MM.1S (cell line): ENCODE measurements at regions not wholly inside any gene's neighbourhood (a gene's known extent, or its start where the extent isn't known, plus 50 kb on each side); places are given as distances from the start of the nearest gene placed in this dataset.

ENCODE experiments used
- DNase-seq: peaks from one replicate; pipeline ENCODE4 v3.0.0-alpha.2; 2015
- H2AFZ ChIP-seq: fragments of 300-600 bp; sonication (generic); 2 replicates; pipeline ENCODE4 v1.6.0; 2016; ENCODE audit warnings: antibody characterized with exemption, low read length
- H3F3A ChIP-seq: fragments of 300-600 bp; sonication (generic); 2 replicates; pipeline ENCODE4 v1.6.1; 2016; ENCODE audit warnings: mild to moderate bottlenecking, antibody characterized with exemption, low read length, moderate library complexity, mixed read lengths; ENCODE audit not compliant: insufficient read depth
- H3K27ac ChIP-seq: fragments of 300-600 bp; sonication (generic); 2 replicates; pipeline ENCODE4 v1.5.1; 2016; ENCODE audit warnings: mild to moderate bottlenecking, low read length
- H3K27me3 ChIP-seq: fragments of 300-600 bp; sonication (generic); replicated peaks from 2 replicates; pipeline ENCODE4 v1.6.0; 2016; ENCODE audit warnings: low read length; ENCODE audit not compliant: insufficient read depth
- H3K36me3 ChIP-seq: fragments of 300-600 bp; sonication (generic); replicated peaks from 2 replicates; pipeline ENCODE4 v1.6.1; 2016; ENCODE audit warnings: mild to moderate bottlenecking, low read length, mixed read lengths; ENCODE audit not compliant: insufficient read depth
- H3K4me1 ChIP-seq: fragments of 300-600 bp; sonication (generic); 2 replicates; pipeline ENCODE4 v1.6.1; 2016; ENCODE audit warnings: low read length, mixed read lengths
- H3K4me2 ChIP-seq: fragments of 300-600 bp; sonication (generic); 2 replicates; pipeline ENCODE4 v1.6.0; 2016; ENCODE audit warnings: low read depth, low read length
- H3K4me3 ChIP-seq: fragments of 300-600 bp; sonication (generic); 2 replicates; pipeline ENCODE4 v1.5.1; 2016; ENCODE audit warnings: low read length, mixed read lengths
- H3K79me2 ChIP-seq: fragments of 300-600 bp; sonication (generic); 2 replicates; pipeline ENCODE4 v1.6.1; 2016; ENCODE audit warnings: mixed run types, low read length, mixed read lengths
- H3K9ac ChIP-seq: fragments of 300-600 bp; sonication (generic); 2 replicates; pipeline ENCODE4 v1.6.1; 2016; ENCODE audit warnings: low read length, mixed read lengths
- H3K9me2 ChIP-seq: fragments of 300-600 bp; sonication (generic); replicated peaks from 2 replicates; pipeline ENCODE4 v1.6.1; 2016; ENCODE audit warnings: mild to moderate bottlenecking, low read length, mixed read lengths; ENCODE audit not compliant: insufficient read depth
- H3K9me3 ChIP-seq: fragments of 300-600 bp; sonication (generic); replicated peaks from 2 replicates; pipeline ENCODE4 v1.6.1; 2016; ENCODE audit warnings: mild to moderate bottlenecking, low read length, mixed read lengths; ENCODE audit not compliant: insufficient read depth
- H4K20me1 ChIP-seq: fragments of 300-600 bp; sonication (generic); 2 replicates; pipeline ENCODE4 v1.6.1; 2016; ENCODE audit warnings: mild to moderate bottlenecking, low read length, moderate library complexity, mixed read lengths; ENCODE audit not compliant: insufficient read depth
- CTCF ChIP-seq: fragments of 300-600 bp; sonication (generic); IDR thresholded peaks from 2 replicates; pipeline ENCODE4 v1.5.1; 2016; ENCODE audit warnings: antibody characterized with exemption, low read length, mixed read lengths
- EZH2 ChIP-seq: fragments of 300-600 bp; sonication (generic); optimal IDR thresholded peaks from 2 replicates; pipeline ENCODE3; 2017; ENCODE audit warnings: low read depth, mild to moderate bottlenecking, antibody characterized with exemption, low read length, mixed read lengths
- EZH2phosphoT487 ChIP-seq: fragments of 300-600 bp; sonication (generic); IDR thresholded peaks from 2 replicates; pipeline ENCODE4 v1.6.1; 2018; ENCODE audit warnings: antibody characterized with exemption, low read length

GRCh38 chr13:29987340-29987739 is 136.9 kb upstream of the UBL3 start:
- no peaks in the 10 kb centered on the region for H3F3A ChIP-seq
- no peak overlapping the region for H3K9ac ChIP-seq
- no peak overlapping the region for H2AFZ ChIP-seq
- H3K79me2 ChIP-seq = no peaks in the 10 kb centered on the region
- H3K4me2 ChIP-seq = no peak overlapping the region
- H3K9me3 ChIP-seq = no peaks in the 10 kb centered on the region
- H3K36me3 ChIP-seq = no peaks in the 10 kb centered on the region
- no peak overlapping the region for H3K4me3 ChIP-seq
- H3K27me3 ChIP-seq = no peaks in the 10 kb centered on the region
- no peaks in the 10 kb centered on the region for H3K9me2 ChIP-seq
- no peaks in the 10 kb centered on the region for H4K20me1 ChIP-seq
- H3K27ac ChIP-seq = no peak overlapping the region
- no peak for TF ChIP-seq EZH2
- DNase-seq = no peak
- H3K4me1 ChIP-seq = no peaks in the 10 kb centered on the region

- Histone ChIP-seq H4K20me1 (no peaks in the 10 kb centered on the region), H3K79me2 (no peaks in the 10 kb centered on the region), H2AFZ (no peak overlapping the region), H3K9me2 (no peaks in the 10 kb centered on the region), H3K27ac (no peak overlapping the region), H3K27me3 (no peaks in the 10 kb centered on the region), H3K4me3 (no peak overlapping the region), H3K9me3 (no peaks in the 10 kb centered on the region), H3K9ac (no peak overlapping the region), H3F3A (no peaks in the 10 kb centered on the region), H3K4me1 (no peaks in the 10 kb centered on the region), H3K4me2 (no peak overlapping the region), H3K36me3 (no peaks in the 10 kb centered on the region)
- no peak for TF ChIP-seq CTCF
- TF ChIP-seq EZH2phosphoT487 = no peak
- TF ChIP-seq EZH2 = no peak
- DNase-seq = no peak
These were observed 129.9 kb upstream of the UBL3 start for GRCh38 chr13:29980339-29980738.

- Histone ChIP-seq H3K4me1 (no peaks in the 10 kb centered on the region), H3K27ac (no peak overlapping the region), H3K9ac (no peak overlapping the region), H4K20me1 (no peaks in the 10 kb centered on the region), H3K4me2 (no peak overlapping the region), H3K9me2 (no peaks in the 10 kb centered on the region), H3F3A (no peaks in the 10 kb centered on the region), H3K4me3 (no peak overlapping the region), H2AFZ (no peak overlapping the region), H3K9me3 (no peaks in the 10 kb centered on the region), H3K36me3 (no peaks in the 10 kb centered on the region), H3K27me3 (no peaks in the 10 kb centered on the region), H3K79me2 (no peaks in the 10 kb centered on the region)
- TF ChIP-seq EZH2 (no peak), CTCF (no peak), EZH2phosphoT487 (no peak)
- no peak for DNase-seq
These were observed 127.8 kb upstream of the UBL3 start for GRCh38 chr13:29978211-29978610.

- H3K27me3 ChIP-seq = no peaks in the 10 kb centered on the region
- H3K79me2 ChIP-seq = no peaks in the 10 kb centered on the region
- H3K4me2 ChIP-seq = no peak overlapping the region
- no peaks in the 10 kb centered on the region for H3K36me3 ChIP-seq
- no peak overlapping the region for H3K9ac ChIP-seq
- H3K9me3 ChIP-seq = no peaks in the 10 kb centered on the region
- no peak overlapping the region for H3K27ac ChIP-seq
- no peak overlapping the region for H3K4me3 ChIP-seq
- H4K20me1 ChIP-seq = no peaks in the 10 kb centered on the region
- no peaks in the 10 kb centered on the region for H3F3A ChIP-seq
- no peaks in the 10 kb centered on the region for H3K4me1 ChIP-seq
- TF ChIP-seq EZH2 (no peak), CTCF (no peak), EZH2phosphoT487 (no peak)
- H3K9me2 ChIP-seq = no peaks in the 10 kb centered on the region
- H2AFZ ChIP-seq = no peak overlapping the region
- DNase-seq = no peak
These were observed 127.2 kb upstream of the UBL3 start for GRCh38 chr13:29977476-29978120.
